SW480 (cell line): ENCODE measurements at regions not wholly inside any gene's neighbourhood (a gene's known extent, or its start where the extent isn't known, plus 50 kb on each side); places are given as distances from the start of the nearest gene placed in this dataset.

ENCODE experiments used
- DNase-seq: peaks from one replicate; pipeline ENCODE4 v3.0.0-alpha.2; 2016; ENCODE audit warnings: low spot score

DNA sequence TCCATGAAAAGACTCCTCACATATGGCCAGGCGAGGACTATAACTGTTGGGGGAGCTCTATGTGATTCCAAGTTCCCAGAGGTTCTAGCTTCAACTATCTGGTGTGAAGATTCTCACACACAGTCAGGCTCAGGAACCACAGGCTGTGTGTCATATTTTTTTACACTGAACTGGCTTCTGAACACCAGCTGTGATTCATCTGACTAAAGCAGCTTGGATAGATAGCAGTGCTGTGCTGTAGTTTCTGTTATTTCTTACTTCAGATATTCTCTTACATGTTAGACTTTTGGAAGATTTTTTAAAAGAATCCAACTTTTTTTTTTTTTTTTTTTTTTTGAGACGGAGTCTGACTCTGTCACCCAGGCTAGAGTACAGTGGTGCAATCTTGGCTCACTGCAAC lies 140.7 kb upstream of the MCHR2 start:
- no peak for DNase-seq

DNA sequence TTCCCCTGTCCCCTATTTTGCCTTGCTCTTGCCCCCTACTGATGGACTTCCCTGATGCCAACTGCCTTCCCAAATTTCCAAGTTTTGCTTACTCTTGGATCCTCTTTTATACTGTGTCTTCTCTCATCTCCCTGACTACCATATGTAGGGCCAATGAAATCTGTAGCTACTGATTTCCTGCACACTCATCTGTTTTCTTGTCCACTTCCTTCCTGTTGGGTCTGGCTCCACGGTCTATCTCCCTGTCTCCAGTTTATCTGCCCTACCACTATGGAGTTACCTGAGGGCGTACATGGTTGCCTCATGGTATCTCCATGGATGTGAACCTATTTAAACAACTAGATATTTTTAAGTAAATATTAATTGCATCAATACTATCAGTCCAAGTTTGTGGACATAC lies 140.3 kb upstream of the MCHR2 start:
- DNase-seq: no peak

DNA sequence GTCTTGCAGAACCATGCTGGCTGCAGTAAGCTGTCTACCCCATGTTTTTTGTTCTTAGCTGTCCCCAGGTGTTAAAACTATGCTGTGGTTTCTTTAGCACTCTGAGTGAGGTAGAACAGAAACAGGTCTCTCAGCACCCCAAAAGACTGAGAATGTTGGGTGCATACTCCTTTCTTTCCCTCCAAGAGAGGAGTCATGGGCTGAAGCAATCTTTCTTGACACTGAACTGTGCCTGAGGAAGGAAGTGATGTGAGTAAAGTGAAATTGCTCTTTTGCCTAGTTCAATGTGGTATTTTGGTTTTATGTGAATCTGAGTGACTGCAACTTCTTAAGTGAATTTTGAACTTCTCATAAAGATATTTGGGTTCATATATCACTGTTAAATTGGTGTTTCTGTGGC lies 138.0 kb upstream of the MCHR2 start:
- no peak for DNase-seq

DNA sequence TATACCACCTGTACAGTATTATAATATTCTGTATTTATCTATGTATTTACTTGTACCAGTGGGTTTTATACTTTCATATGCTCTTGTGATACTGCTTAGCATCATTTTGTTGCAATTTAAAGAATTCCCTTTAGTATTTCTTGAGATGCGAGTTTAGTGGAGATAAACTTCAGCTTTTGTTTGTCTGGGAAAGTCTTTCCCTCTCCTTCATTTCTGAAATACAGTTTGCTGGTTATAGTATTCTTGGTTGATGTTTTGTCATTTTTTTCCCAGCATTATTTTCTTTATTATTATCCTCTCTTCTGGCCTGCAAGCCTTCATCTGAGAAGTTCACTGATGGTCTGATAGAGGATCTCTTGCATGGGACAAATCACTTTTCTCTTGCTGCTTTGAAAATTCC lies 136.6 kb upstream of the MCHR2 start:
- DNase-seq: no peak

DNA sequence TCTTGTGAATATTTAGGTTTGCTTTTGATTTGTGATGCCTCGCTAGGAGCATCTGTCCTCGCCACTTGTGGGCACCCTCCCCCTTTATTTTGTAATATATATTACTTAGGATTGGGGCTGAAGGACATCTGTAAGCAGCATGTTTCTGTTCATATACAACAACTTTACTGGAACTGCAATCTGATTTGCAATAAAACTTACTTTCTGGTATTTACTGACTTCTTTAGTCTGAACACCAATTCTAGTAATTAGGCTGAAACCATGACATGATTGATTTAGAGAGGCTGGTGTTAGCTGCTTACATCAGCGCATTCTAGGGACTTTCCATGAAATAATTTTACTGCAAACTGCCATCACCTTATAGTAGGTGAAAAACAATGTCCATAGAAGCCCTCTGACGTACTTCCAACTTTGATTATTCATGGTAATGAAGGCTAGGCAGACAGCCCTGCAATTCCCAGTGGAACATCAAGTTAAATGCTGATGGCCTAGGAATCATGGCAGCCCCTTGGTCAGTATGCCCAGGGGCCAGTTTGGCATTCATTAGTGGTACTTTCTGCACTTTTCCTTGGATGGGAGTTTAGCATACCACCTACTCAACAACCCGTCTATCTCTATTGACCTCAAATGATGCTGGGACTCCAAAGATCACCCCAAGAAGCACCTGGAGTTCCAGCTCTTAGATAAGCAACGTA lies 132.9 kb upstream of the MCHR2 start:
- DNase-seq: no peak

DNA sequence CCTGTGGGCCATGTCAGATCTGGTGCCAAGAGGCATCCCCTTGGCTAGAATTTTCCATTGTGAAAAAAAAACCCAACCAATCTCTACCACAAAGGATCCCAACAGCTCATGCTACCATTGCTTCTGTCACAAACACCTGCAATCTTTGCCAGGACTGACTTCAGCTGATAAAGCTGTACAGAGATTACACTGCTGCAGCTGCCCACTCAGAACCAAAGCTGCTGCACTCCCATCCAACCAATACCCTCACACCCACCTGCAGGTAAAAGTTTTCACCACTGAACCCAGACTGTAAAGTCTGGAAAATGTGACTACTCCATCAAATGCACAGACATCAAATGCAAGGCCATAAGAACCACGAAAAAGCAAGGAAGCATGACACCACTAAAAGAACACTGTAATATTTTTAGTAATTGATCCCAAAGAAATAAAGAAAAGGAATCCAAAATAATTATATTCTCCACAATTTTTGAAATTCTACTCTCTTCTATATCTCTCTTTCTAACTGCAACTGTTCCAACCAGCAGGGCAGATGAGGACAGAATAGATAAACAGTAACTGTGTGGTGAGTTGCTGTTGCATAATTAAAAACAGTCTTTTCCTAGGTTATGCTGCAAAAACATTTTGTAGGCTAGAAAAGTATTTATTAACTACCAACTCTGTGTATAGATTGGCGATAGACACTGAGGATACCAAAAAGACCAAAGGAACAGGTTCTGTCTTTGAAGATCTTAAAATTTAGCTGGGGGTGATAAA lies 128.0 kb upstream of the MCHR2 start:
- DNase-seq: no peak

DNA sequence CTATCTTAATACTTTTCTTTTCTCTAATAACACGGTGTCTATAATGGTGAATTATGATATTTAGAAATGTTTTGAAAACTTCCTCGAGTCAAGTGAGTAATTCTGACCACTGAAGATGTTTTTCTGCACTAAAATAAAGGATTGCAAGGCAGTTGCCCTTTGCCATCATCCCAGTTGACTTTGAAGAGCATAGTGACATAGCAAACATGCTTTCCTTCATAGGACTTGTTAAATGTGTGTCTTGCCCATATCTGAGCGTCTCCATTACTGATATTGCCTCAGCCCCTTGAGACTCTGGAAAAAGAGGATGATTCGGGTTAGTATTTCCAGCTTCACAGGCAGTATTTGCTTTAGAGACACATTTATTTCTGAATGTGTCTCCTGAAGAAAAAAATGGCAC lies 125.2 kb upstream of the MCHR2 start:
- DNase-seq: no peak

DNA sequence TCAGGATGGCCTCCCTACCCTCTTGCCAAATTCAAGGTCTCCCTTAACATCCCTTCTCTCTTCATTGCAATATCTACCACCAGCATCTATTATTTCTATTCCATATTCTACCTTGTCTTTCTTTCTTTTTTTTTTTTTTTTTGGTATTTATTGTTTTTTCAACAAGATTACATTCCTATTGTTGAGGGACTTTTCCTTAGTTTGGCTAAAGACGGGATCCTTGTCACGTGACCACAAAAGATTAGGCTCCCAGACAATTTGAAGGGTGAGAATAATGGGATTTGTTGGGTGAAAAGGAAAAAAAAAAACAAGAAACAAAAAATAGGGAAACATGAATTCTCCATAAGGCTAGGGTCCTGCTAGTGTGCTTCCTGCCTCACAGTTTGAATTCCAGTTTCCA lies 124.3 kb upstream of the MCHR2 start:
- no peak for DNase-seq

DNA sequence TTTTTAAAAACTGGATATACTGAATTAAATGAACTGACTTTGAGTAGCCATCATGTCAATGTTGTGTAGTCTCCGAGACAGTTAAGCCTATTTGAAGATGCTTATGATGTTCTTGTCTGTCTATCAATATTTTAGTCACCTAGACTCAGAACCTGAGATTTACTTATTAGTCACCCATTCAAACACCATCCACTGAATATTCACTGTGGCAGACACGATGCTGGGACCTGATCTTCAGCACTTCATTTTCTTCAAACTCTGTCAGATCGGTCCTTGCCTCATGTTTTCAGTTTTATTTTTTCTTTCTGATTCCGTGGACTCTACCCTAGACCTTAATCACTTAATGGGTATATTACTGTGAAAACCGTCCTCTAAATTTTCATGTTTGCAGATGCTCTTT lies 123.7 kb upstream of the MCHR2 start:
- no peak for DNase-seq

DNA sequence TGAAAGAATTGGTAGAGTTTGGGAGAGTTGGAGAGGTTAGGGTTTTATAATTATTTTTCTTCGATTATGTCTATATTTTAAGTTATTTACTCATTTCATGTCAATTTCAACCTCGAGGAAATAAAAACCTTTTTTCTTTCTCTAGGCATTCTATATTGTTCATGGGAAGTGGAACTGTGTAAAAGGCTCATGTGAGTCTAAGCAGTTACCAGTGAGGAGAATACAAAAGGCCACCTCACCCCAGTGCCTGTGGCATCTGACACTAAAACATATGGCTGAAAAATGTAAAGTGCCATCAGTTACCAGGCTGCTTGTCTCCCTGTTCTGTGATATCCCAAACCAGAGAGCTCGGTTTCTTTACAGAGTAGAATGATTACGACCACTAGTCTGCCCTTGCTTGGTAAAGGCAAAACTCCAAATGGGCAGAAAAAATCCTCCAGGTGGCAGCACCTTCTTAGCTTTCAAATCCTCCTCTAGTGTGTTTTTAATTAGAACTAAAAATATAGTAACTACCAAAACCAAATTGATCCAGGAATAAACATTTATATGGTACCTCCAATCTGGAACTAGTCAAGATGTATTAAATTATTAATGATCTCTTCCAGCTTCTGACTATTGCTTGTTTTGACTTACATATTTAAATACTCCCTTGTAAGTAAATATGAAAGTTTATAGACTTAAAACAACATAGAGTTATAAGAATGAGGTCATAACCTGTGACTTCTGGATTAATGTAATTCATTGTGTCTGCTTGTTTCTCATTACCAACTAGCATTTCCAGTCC lies 122.6 kb upstream of the MCHR2 start:
- DNase-seq: peak; percentile 63

DNA sequence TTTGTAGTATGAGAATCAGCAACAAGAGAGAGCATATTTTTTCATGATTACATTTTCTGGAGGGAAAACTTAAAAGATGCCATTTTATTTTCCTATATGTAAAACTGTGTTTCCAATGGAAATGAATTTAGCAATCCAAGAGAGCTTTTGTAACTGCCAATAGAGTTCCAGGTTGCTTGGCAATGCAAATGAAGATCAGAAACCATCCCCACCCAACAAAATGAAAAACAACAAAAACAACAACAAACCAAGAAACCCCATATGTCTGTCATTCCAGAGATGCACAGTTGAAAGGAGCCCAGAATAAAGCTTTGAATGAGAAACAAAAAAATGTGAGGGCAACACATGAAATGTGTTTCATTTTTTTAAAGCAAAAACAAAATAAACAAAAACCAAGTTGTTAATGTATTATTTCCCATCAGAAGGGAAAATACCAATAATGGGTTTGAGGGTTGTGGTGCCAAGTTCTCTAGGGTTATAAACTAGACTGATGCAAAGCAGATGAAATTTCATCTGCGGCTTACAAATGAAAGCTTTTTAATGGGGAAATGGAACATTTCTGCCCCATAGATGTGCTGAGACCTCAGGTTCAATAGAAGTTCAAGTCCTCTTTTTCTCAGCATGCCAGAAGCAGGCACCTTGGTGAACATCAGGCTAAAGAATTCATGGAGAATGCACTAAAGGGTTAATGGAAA lies 121.5 kb upstream of the MCHR2 start:
- DNase-seq: no peak

DNA sequence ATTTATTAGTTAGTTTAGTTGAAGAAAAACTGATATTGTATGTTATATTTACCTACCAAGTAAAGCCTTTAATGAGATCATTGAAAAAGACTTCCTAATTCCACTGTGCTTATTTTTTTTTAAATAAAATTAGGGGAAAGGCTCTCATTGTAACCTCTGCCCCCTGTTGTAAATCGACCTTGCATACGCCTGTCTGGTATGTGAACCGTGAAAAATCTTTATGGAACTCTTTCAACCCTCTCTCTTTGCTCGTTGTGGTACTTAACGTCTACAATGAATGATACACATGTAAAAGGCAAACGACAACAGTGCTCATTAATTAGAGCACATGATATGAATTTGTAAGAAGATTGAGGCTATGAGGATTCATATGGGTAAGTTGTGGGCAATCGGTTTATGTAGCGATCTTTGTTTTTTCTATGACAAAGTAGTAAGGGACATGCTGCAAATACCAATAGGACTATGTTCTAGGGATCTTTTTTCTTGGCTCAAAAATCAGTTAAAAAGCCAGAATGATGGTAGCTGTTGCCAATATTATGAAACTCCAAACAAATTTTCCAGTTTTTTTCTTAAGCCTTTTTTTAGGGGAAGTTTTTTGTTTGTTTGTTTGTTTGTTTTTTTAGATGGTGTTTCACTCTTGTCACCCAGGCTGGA lies 119.0 kb upstream of the MCHR2 start:
- no peak for DNase-seq

DNA sequence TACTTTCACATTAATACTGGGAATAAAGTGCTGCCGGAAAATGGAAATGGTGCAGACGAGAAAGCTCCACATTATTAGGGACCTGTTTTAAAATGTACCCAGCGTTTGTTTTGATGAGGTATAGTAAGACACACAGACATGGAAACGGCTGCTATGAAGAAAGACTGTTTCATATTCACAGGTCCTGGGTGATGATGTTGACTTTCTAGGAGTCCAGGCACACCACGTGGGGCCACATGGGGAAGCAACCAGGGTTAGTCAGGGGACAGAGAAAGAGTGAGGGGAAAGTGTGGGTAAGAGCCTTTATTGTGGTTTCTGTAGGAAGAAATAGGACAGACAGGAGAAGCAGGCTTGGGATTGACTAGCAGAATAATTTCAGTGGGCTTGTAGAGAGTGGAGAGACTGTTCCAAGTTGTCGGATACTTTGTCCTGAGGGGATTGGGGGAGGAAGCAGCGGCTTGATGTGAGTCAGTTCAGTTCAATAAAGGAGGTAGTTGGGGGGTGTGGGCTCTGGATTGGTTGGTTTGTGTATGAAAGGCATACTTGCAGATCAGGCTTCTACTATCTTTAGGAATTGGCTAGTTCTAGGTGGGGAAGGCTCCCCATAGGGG lies 112.0 kb upstream of the MCHR2 start:
- DNase-seq: no peak

DNA sequence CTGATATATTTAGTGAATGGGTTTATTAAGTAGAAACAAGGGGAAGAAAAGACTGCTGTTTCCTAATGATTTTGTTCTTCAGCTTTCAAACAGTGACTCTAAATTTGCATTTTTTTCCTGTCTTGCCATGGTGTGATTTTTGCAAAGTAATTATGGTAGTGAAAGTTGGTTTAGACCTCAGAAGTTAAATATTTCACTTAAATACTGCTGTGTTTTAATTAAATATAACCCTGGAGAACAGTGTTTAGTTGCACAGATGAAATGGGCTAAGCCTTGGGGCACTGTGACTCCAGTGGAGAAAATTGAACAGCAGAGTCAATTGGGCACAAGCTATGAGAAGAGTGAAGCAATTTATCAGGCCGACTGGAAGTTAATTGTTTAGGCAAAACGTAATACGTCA lies 111.1 kb upstream of the MCHR2 start:
- no peak for DNase-seq

DNA sequence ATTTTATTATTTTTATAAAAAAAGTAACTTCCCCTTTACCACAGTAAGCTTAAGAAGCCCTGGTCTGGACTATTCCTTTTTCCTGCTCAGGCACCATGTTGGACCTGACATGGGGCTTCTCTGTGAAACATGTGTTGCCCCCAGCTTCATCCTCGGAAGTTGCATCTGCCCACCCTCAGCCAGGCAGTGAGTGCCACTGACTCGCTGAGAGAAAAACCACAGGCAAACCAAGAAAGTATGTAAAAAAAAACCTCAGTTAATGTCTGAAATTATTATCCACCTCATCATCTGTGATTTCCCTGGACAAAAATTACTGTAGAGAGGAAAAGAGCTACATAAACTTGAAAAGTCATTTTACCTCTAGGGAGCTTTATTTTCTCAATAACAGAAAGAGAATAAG lies 109.9 kb upstream of the MCHR2 start:
- no peak for DNase-seq

DNA sequence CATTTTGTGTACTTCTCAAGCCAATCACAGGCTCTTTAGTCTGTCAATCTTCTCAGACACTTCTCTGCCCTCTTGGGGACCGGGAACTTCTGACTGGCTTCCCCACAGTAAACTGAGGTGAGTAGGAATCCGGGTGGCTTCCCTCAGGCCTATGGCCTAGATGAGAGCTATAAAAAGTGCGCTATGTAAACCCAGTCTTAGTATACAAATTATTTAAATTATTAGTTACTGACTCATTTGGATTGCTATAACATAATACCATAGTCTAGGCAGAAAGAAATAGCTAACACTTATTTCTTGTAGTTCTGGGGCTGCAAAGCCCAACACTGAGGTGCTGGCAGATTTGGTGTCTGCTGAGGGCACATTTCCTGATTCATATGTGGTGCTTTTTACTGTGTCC lies 109.2 kb upstream of the MCHR2 start:
- DNase-seq: no peak

DNA sequence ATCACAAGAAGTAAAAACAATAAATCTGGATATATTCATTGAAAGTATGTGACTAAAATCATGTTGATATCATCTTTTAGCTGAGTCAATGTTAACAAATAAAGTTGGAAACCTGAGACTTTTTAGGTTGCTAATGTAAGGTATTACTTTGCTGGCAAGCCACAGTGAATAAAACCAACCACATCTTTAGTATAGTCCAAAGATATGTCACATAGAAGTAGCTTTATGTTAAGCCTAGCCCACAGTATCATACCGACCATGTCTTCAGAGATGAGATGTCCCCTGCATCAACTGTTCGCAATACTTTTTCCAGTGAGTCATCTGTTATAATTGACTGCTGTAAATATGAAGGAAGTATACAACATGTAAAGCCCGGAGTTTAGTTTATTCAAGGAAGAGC lies 107.6 kb upstream of the MCHR2 start:
- no peak for DNase-seq

DNA sequence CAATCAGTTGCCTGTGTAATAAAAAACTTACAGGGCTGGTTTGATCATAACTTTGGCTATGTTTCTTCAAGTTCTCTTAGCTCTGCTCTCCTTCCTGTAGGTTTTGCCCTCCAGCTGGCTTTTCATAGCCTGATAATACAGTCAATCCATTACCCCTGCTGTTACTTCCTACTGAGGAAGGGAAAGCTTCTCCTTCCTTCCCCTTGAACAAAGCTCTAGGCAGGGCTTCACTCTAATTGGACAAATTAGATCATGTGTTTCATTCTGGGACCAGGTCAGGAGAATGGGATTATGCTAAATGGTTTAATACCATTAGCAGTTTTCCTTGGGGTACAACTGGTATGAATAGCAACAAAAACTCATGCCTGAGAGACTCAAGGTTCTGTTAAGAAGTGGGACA lies 106.8 kb upstream of the MCHR2 start:
- DNase-seq: no peak

DNA sequence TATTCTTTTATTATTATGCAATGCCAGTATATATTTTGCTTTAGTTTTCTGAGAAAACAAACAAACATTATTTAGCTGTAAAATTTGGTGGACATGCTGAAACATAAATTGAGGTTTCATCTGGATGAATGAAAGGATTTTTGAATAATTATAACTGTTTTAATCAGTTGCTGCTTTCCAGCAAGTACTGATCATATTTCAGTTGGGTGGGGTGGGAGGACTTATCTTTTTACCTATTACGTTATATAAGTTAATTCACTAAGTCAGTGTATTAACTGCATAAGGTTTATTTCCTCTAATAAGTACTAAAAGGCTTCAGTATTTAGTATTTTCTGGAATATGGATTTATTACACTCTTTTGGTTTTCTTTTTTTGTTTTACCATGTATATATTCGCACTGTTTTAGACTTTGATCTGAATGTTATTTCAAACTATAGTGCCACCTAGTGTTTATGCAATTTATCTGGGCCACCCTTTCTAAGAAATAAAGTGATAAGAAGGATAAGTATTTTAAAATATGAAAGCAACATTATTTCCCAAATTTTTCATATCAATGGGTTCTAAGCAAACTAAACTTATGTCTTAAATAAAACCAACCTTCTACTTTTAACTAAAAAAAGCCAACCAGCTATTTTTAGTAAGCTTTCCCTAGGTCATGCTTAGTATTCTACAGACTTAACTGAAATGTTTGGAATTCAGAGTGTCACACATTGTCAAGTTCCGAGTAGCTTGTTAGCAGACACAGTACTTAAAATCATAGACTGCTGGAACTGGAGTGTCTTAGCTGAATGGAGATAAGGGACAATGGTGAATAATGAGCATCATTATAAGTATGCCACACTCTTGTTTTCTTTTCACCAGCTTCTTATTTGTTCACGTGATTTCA lies 105.4 kb upstream of the MCHR2 start:
- peak; percentile 36 for DNase-seq

DNA sequence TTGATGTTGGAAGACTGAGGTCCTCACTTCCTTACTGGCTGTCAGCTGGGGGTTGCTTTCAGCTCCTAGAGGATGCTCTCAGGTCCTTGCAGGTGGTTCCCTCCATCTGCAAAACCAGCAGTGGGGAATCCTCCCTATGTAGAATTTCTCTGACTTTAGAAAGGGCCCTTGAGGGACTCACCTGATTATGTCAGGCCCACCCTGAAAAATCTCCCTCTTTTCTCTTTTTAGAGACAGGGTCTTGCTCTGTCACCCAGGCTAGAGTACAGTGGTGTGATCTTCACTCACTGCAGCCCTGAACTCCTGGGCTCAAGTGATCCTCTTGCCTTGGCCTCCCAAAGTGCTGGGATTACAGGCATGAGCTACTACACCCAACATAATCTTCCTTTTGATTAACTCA lies 102.9 kb upstream of the MCHR2 start:
- DNase-seq: no peak

DNA sequence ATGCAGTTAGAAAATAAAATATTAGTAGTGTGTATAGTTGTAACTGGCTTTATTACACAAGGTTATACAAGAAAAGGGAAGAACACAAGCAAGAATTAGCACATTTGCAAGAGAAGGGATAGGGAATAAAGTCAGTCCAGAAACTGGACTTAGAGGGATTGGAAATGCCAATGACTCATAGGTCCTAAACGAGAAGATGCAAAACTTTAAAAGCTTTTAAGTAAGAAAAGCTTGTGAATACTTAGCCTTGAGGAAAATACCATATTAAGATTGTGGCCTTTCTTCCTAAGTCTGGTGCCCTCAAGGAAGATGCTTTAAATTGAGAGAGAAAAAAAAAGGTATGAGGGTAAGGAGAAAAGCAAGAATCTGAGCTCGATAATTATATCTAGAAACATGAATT lies 102.3 kb upstream of the MCHR2 start:
- DNase-seq: no peak
